GM23338 (cell line): ENCODE measurements at regions not wholly inside any gene's neighbourhood (a gene's known extent, or its start where the extent isn't known, plus 50 kb on each side); places are given as distances from the start of the nearest gene placed in this dataset.

ENCODE experiments used
- ATAC-seq: fragments of 200-7000 bp; cut with Tn5 transposase; 3 replicates; pipeline ENCODE4 v1.9.1; 2020
- DNase-seq: peaks from one replicate; pipeline ENCODE4 v3.0.0-alpha.2; 2015; ENCODE audit warnings: low spot score
- H2AFZ ChIP-seq: fragments of 200-600 bp; sonication (generic); 2 replicates; pipeline ENCODE4 v1.8.0; 2016; ENCODE audit warnings: antibody characterized with exemption, mild to moderate bottlenecking, moderate library complexity
- H3F3A ChIP-seq: fragments of 200-600 bp; sonication (generic); replicated peaks from 2 replicates; pipeline ENCODE4 v1.8.0; 2017; ENCODE audit warnings: antibody characterized with exemption, mixed run types, low read depth
- H3K27ac ChIP-seq: fragments of 200-600 bp; sonication (generic); 2 replicates; pipeline ENCODE4 v1.6.1; 2016; ENCODE audit warnings: low read depth
- H3K27me3 ChIP-seq: fragments of 200-600 bp; sonication (generic); 2 replicates; pipeline ENCODE4 v1.8.0; 2016; ENCODE audit warnings: mild to moderate bottlenecking, mixed run types, moderate library complexity; ENCODE audit not compliant: insufficient read depth
- H3K36me3 ChIP-seq: fragments of 200-600 bp; sonication (generic); 2 replicates; pipeline ENCODE4 v1.8.0; 2016; ENCODE audit warnings: mild to moderate bottlenecking; ENCODE audit not compliant: insufficient read depth
- H3K4me1 ChIP-seq: fragments of 200-600 bp; sonication (generic); 2 replicates; pipeline ENCODE4 v1.8.0; 2016; ENCODE audit warnings: mild to moderate bottlenecking, moderate library complexity; ENCODE audit not compliant: insufficient read depth
- H3K4me2 ChIP-seq: fragments of 200-600 bp; sonication (generic); 2 replicates; pipeline ENCODE4 v1.7.1; 2017; ENCODE audit warnings: mixed run types
- H3K4me3 ChIP-seq: fragments of 200-600 bp; sonication (generic); 2 replicates; pipeline ENCODE4 v1.6.1; 2016; ENCODE audit warnings: mixed run types
- H3K79me2 ChIP-seq: fragments of 200-600 bp; sonication (generic); replicated peaks from 2 replicates; pipeline ENCODE4 v1.8.0; 2017; ENCODE audit warnings: mild to moderate bottlenecking; ENCODE audit not compliant: insufficient read depth
- H3K9me2 ChIP-seq: fragments of 200-600 bp; sonication (generic); 2 replicates; pipeline ENCODE4 v1.8.0; 2017; ENCODE audit not compliant: insufficient read depth
- H4K20me1 ChIP-seq: fragments of 200-600 bp; sonication (generic); replicated peaks from 2 replicates; pipeline ENCODE4 v1.8.0; 2017; ENCODE audit warnings: mild to moderate bottlenecking; ENCODE audit not compliant: insufficient read depth
- H3K27ac Mint-ChIP-seq: 2 replicates; pipeline ENCODE4 v1.8.0; 2020; ENCODE audit warnings: inconsistent platforms, mild to moderate bottlenecking, moderate library complexity, mixed read lengths
- H3K27me3 Mint-ChIP-seq: 3 replicates; pipeline ENCODE4 v1.8.0; 2022; ENCODE audit warnings: low read depth, mild to moderate bottlenecking, moderate library complexity, mixed read lengths, inconsistent platforms; ENCODE audit not compliant: insufficient read depth, poor library complexity
- H3K36me3 Mint-ChIP-seq: 3 replicates; pipeline ENCODE4 v1.8.0; 2021; ENCODE audit warnings: low read depth, mild to moderate bottlenecking, inconsistent platforms, moderate library complexity, mixed read lengths
- H3K4me1 Mint-ChIP-seq: 3 replicates; pipeline ENCODE4 v1.8.0; 2020; ENCODE audit warnings: mild to moderate bottlenecking, inconsistent platforms, mixed read lengths
- H3K4me3 Mint-ChIP-seq: 3 replicates; pipeline ENCODE4 v1.8.0; 2021; ENCODE audit warnings: moderate library complexity, mild to moderate bottlenecking, inconsistent platforms, mixed read lengths
- H3K9me3 Mint-ChIP-seq: 3 replicates; pipeline ENCODE4 v1.8.0; 2020; ENCODE audit warnings: moderate library complexity, mild to moderate bottlenecking, inconsistent platforms, mixed read lengths
- CREB1 ChIP-seq: fragments of 250-450 bp; sonication (Bioruptor Pico); IDR thresholded peaks from 2 replicates; pipeline ENCODE4 v1.5.0; 2020; ENCODE audit warnings: low read depth, mild to moderate bottlenecking, moderate library complexity
- CTCF ChIP-seq, 2 experiments: fragments of 200-600 bp in 1 of 2; sonication (generic) in 1 of 2; conservative IDR thresholded peaks; 2 replicates each; pipeline versions ENCODE4 v1.5.1 to v1.6.1; 2016 to 2017; ENCODE audit warnings: antibody characterized with exemption in 2 of 2, low read depth in 2 of 2, mild to moderate bottlenecking in 2 of 2, moderate library complexity in 1 of 2
- ETS1 ChIP-seq: IDR thresholded peaks from 2 replicates; pipeline ENCODE4 v1.6.1; 2016; ENCODE audit warnings: antibody characterized with exemption
- EZH2 ChIP-seq: fragments of 200-600 bp; sonication (generic); IDR thresholded peaks from one replicate; pipeline ENCODE4 v1.8.0; 2017; ENCODE audit warnings: antibody characterized with exemption, mild to moderate bottlenecking, low read depth; ENCODE audit not compliant: unreplicated experiment
- EZH2phosphoT487 ChIP-seq: fragments of 200-600 bp; sonication (generic); IDR thresholded peaks from one replicate; pipeline ENCODE4 v1.8.1; 2018; ENCODE audit warnings: antibody characterized with exemption; ENCODE audit not compliant: unreplicated experiment
- JUNB ChIP-seq: IDR thresholded peaks from one replicate; pipeline ENCODE4 v1.6.1; 2016; ENCODE audit warnings: antibody characterized with exemption; ENCODE audit not compliant: unreplicated experiment
- NANOG ChIP-seq: IDR thresholded peaks from 2 replicates; pipeline ENCODE4 v1.6.1; 2016; ENCODE audit warnings: antibody characterized with exemption, borderline replicate concordance
- REST ChIP-seq: IDR thresholded peaks from one replicate; pipeline ENCODE4 v1.6.1; 2018; ENCODE audit warnings: antibody characterized with exemption; ENCODE audit not compliant: unreplicated experiment
- STAT1 ChIP-seq: IDR thresholded peaks from one replicate; pipeline ENCODE4 v1.6.1; 2016; ENCODE audit warnings: antibody characterized with exemption; ENCODE audit not compliant: unreplicated experiment
- ZNF114 ChIP-seq: fragments of 250-450 bp; sonication (Bioruptor Pico); IDR thresholded peaks from 2 replicates; pipeline ENCODE4 v1.5.0; 2020; ENCODE audit warnings: mild to moderate bottlenecking, moderate library complexity
- ZNF331 ChIP-seq: fragments of 250-450 bp; sonication (Bioruptor Pico); IDR thresholded peaks from 2 replicates; pipeline ENCODE4 v1.5.0; 2020; ENCODE audit warnings: low read depth, mild to moderate bottlenecking, moderate library complexity

- no peak overlapping the region for H3K27ac Mint-ChIP-seq
- no peaks in the 10 kb centered on the region for H3K79me2 ChIP-seq
- no peak overlapping the region for H3K4me3 Mint-ChIP-seq
- H3K27me3 ChIP-seq, result no peaks in the 10 kb centered on the region
- H3K4me1 Mint-ChIP-seq, result peaks cover 12% of the 10 kb centered on the region
- no peak overlapping the region for H3K27ac ChIP-seq
- H2AFZ ChIP-seq, result peak overlapping the region; percentile 52; the same call in 1 of the 2 replicates
- H3K9me2 ChIP-seq, result peaks cover 7% of the 10 kb centered on the region; the same call in 1 of the 2 replicates
- H3K9me3 Mint-ChIP-seq, result no peaks in the 10 kb centered on the region
- H3K4me3 ChIP-seq, result no peak overlapping the region
- peaks cover 3% of the 10 kb centered on the region; the same call in 1 of the 2 replicates for H3K4me1 ChIP-seq
- no peak for ATAC-seq
- H3K36me3 Mint-ChIP-seq, result no peaks in the 10 kb centered on the region
- H3F3A ChIP-seq, result no peaks in the 10 kb centered on the region
- no peak for TF ChIP-seq JUNB
- no peak for TF ChIP-seq REST
- no peak for TF ChIP-seq EZH2phosphoT487
- no peak for TF ChIP-seq CTCF (conservative IDR thresholded peaks at IDR 0.05; ENCODE audit: low read depth in 2 of 2)
- TF ChIP-seq NANOG, result no peak
- TF ChIP-seq EZH2, result no peak
- TF ChIP-seq ETS1, result no peak
- no peak for TF ChIP-seq STAT1
- TF ChIP-seq ZNF331 (CRISPR knock-in tag), result no peak
- TF ChIP-seq CREB1, result no peak
- no peak for TF ChIP-seq ZNF114 (CRISPR knock-in tag)
- no peak overlapping the region for H3K4me2 ChIP-seq
- no peaks in the 10 kb centered on the region for H3K36me3 ChIP-seq
- H4K20me1 ChIP-seq, result no peaks in the 10 kb centered on the region
- peaks cover 2% of the 10 kb centered on the region for H3K27me3 Mint-ChIP-seq
- no peak for DNase-seq
Measured at GRCh38 chr9:16314476-16314875, 556.0 kb downstream of the BNC2 start.
